Esophagus muscularis mucosa (tissue), 4 donors: ENCODE measurements at regions not wholly inside any gene's neighbourhood (a gene's known extent, or its start where the extent isn't known, plus 50 kb on each side); places are given as distances from the start of the nearest gene placed in this dataset.
"Not testable (repeated sequence)": the region's sequence is repeated elsewhere in the genome, so short reads cannot be mapped to it uniquely, and the experiment has no call there.

Experiments used
- DNase-seq: peaks from one replicate; pipeline ENCODE4 v3.0.0-alpha.2; 2017; ENCODE audit errors: extremely low spot score
- H3K27ac ChIP-seq, 4 donors: fragments of 200-600 bp; sonication (generic); replicated peaks in 1 of 4; 1 replicate in 3 of 4; 2 replicates in 1 of 4; pipeline ENCODE4 v1.5.1; 2016 to 2019; ENCODE audit warnings: mild to moderate bottlenecking in 1 of 4
- H3K27me3 ChIP-seq, 4 donors: fragments of 200-600 bp; sonication (generic); one replicate each; pipeline versions ENCODE4 v1.5.1 to v1.6.0; 2016 to 2019
- H3K36me3 ChIP-seq, 4 donors: fragments of 200-600 bp; sonication (generic); one replicate each; pipeline ENCODE4 v1.5.1; 2016 to 2019
- H3K4me1 ChIP-seq, 4 donors: fragments of 200-600 bp; sonication (generic); one replicate each; pipeline ENCODE4 v1.5.1; 2016 to 2019
- H3K4me3 ChIP-seq, 4 donors: fragments of 200-600 bp; sonication (generic); 1 replicate in 2 of 4; 2 replicates in 2 of 4; pipeline ENCODE4 v1.5.1; 2016 to 2019; ENCODE audit warnings: mild to moderate bottlenecking in 4 of 4, moderate library complexity in 1 of 4
- H3K9me3 ChIP-seq, 4 donors: fragments of 200-600 bp; sonication (generic); 1 replicate in 3 of 4; 2 replicates in 1 of 4; pipeline ENCODE4 v1.5.1; 2016 to 2019
- CTCF ChIP-seq, 3 experiments: fragments of 200-600 bp in 2 of 3; fragments of 450-650 bp in 1 of 3; sonication (generic) in 2 of 3; IDR thresholded peaks; one replicate each; pipeline ENCODE4 v1.5.1; 2017 to 2019; ENCODE audit warnings: antibody characterized with exemption in 3 of 3, mild to moderate bottlenecking in 2 of 3, moderate library complexity in 1 of 3
- EP300 ChIP-seq: sonication (generic); formaldehyde crosslinking; IDR thresholded peaks from one replicate; pipeline ENCODE4 v1.6.1; 2017; ENCODE audit warnings: antibody characterized with exemption
- POLR2A ChIP-seq: fragments of 450-650 bp; IDR thresholded peaks from one replicate; pipeline ENCODE4 v1.6.1; 2017; ENCODE audit warnings: antibody characterized with exemption, moderate library complexity, mild to moderate bottlenecking, low read depth
- POLR2AphosphoS5 ChIP-seq, 2 donors: sonication (generic); formaldehyde crosslinking; IDR thresholded peaks; one replicate each; pipeline ENCODE4 v1.6.1; 2017; ENCODE audit warnings: antibody characterized with exemption in 2 of 2
- WGBS: methylation state at CpG from one replicate; pipeline ENCODE4 v1.1.5; 2018; 5-methylcytosine and 5-hydroxymethylcytosine counted together
- intact Hi-C: fragments of 100-400 bp; cut with DNase I; formaldehyde crosslinking; loops from one replicate; pipeline ENCODE4 v1.15.1; 2023

- H3K4me1 ChIP-seq, H3K27ac ChIP-seq, DNase-seq, H3K9me3 ChIP-seq, H3K4me3 ChIP-seq, H3K36me3 ChIP-seq, H3K27me3 ChIP-seq, intact Hi-C loops: not testable (repeated sequence)
- WGBS, result 79% methylated on average over 14 of the region's 39 CpGs
Observed at GRCh38 chr7:159335181-159335926, 190.7 kb upstream of the VIPR2 start.

- DNase-seq, H3K36me3 ChIP-seq, H3K4me1 ChIP-seq, H3K27ac ChIP-seq, H3K27me3 ChIP-seq, H3K4me3 ChIP-seq, intact Hi-C loops: not testable (repeated sequence)
- H3K9me3 ChIP-seq, result peaks cover 0 to 12% (median 11%) of the 10 kb centered on the region in 4 donors
- WGBS, result 100% methylated on average over 1 of the region's 1 CpG
Observed at GRCh38 chr7:159332854-159333479, 188.3 kb upstream of the VIPR2 start.

DNA sequence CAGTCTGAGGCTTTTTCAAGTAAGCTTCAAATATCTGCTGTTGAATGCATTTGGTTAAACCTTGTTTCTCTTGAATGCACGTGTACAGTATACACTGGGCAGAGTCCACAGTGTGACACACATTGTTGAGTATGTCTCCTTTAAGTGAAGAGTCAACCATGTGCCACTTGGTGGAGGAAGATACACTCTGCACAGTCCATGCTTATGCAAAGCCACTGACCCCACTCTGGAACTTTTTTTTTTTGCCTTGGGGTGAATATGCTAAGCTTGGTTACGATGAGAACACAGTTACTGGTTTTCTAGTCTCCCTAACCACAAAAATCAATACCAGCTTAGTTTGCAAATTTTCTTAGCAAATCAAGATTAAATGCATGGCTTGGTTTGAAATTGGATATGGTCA, 186.8 kb upstream of the VIPR2 start:
- Histone ChIP-seq H3K36me3 (no peaks in the 10 kb centered on the region), H3K4me1 (no peaks in the 10 kb centered on the region), H3K27me3 (no peaks in the 10 kb centered on the region), H3K9me3 (peaks cover 0 to 26% (median 23%) of the 10 kb centered on the region in 4 donors), H3K4me3 (no peak overlapping the region), H3K27ac (no peak overlapping the region)
- no peak for TF ChIP-seq CTCF (IDR thresholded peaks at IDR 0.05)
- TF ChIP-seq POLR2A, result no peak
- no peak for TF ChIP-seq POLR2AphosphoS5 (IDR thresholded peaks at IDR 0.05)
- TF ChIP-seq EP300, result no peak
- intact Hi-C loops, result no loop called here
- WGBS, result 59% methylated on average over 2 of the region's 2 CpGs
- no peak for DNase-seq

DNA sequence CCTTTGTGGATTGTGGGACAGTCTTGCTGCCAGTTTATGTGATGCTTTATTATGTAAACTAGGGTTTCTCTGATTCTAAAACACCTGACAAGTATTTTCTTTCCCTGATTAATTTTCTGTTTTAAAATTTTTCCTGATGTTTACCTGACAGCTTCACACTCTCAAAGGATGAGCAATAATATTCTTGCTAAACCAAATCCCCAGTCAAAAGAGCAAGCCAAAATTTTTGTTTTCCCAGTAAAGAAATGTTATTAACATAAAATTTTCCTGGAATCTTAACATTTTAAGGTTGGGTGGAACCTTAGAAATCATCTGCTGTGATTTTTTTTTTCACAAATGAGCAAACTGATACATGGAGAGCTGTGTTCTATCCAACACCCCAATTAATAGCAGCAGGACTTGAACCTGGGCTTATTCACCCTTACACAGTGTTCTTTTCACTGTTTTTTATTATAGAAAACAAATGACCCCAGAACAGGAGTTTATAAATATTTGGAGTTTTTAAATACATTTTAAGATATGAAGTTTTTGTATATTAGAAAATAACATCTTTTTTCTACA, 185.2 kb upstream of the VIPR2 start:
- no peak for TF ChIP-seq EP300
- Histone ChIP-seq H3K4me1 (no peaks in the 10 kb centered on the region), H3K27ac (peak overlapping the region in 1 of 4 donors; percentile 40), H3K4me3 (no peak overlapping the region), H3K9me3 (peaks cover 0 to 27% (median 24%) of the 10 kb centered on the region in 4 donors), H3K27me3 (no peaks in the 10 kb centered on the region), H3K36me3 (no peaks in the 10 kb centered on the region)
- DNase-seq, result no peak
- intact Hi-C loops, result no loop called here

GRCh38 chr7:159328096-159328495, 183.4 kb upstream of the VIPR2 start:
- Histone ChIP-seq H3K4me3 (no peak overlapping the region), H3K9me3 (peaks cover 0 to 27% (median 24%) of the 10 kb centered on the region in 4 donors), H3K27me3 (no peaks in the 10 kb centered on the region), H3K27ac (no peak overlapping the region), H3K4me1 (no peaks in the 10 kb centered on the region), H3K36me3 (no peaks in the 10 kb centered on the region)
- TF ChIP-seq POLR2A (no peak), CTCF (IDR thresholded peaks at IDR 0.05) (no peak), POLR2AphosphoS5 (IDR thresholded peaks at IDR 0.05) (no peak), EP300 (no peak)
- DNase-seq, result no peak
- intact Hi-C loops, result no loop called here

GRCh38 chr7:159323359-159323758, 178.7 kb upstream of the VIPR2 start:
- intact Hi-C loops, result no loop called here
- DNase-seq, result no peak
- no peaks in the 10 kb centered on the region for H3K27me3 ChIP-seq
- peaks cover 0 to 21% (median 18%) of the 10 kb centered on the region in 4 donors for H3K9me3 ChIP-seq
- no peak overlapping the region for H3K27ac ChIP-seq
- no peak overlapping the region for H3K4me3 ChIP-seq
- WGBS, result 79% methylated on average over 4 of the region's 4 CpGs
- TF ChIP-seq POLR2A (no peak), POLR2AphosphoS5 (IDR thresholded peaks at IDR 0.05) (no peak), EP300 (no peak), CTCF (IDR thresholded peaks at IDR 0.05) (no peak)
- no peaks in the 10 kb centered on the region for H3K36me3 ChIP-seq
- H3K4me1 ChIP-seq, result no peaks in the 10 kb centered on the region
